MM.1S (cell line): ENCODE measurements at regions not wholly inside any gene's neighbourhood (a gene's known extent, or its start where the extent isn't known, plus 50 kb on each side); places are given as distances from the start of the nearest gene placed in this dataset.

Experiments used
- EZH2 ChIP-seq: fragments of 300-600 bp; sonication (generic); optimal IDR thresholded peaks from 2 replicates; pipeline ENCODE3; 2017; ENCODE audit warnings: low read depth, mild to moderate bottlenecking, antibody characterized with exemption, low read length, mixed read lengths
- EZH2phosphoT487 ChIP-seq: fragments of 300-600 bp; sonication (generic); IDR thresholded peaks from 2 replicates; pipeline ENCODE4 v1.6.1; 2018; ENCODE audit warnings: antibody characterized with exemption, low read length
- TF ChIP-seq, protein P1 (sequence below): fragments of 300-600 bp; sonication (generic); IDR thresholded peaks from 2 replicates; pipeline ENCODE4 v1.5.1; 2016; ENCODE audit warnings: antibody characterized with exemption, low read length, mixed read lengths

- no peak for TF ChIP-seq EZH2
- TF ChIP-seq, protein P1, sequence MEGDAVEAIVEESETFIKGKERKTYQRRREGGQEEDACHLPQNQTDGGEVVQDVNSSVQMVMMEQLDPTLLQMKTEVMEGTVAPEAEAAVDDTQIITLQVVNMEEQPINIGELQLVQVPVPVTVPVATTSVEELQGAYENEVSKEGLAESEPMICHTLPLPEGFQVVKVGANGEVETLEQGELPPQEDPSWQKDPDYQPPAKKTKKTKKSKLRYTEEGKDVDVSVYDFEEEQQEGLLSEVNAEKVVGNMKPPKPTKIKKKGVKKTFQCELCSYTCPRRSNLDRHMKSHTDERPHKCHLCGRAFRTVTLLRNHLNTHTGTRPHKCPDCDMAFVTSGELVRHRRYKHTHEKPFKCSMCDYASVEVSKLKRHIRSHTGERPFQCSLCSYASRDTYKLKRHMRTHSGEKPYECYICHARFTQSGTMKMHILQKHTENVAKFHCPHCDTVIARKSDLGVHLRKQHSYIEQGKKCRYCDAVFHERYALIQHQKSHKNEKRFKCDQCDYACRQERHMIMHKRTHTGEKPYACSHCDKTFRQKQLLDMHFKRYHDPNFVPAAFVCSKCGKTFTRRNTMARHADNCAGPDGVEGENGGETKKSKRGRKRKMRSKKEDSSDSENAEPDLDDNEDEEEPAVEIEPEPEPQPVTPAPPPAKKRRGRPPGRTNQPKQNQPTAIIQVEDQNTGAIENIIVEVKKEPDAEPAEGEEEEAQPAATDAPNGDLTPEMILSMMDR = no peak
- TF ChIP-seq EZH2phosphoT487 = no peak
Observed at GRCh38 chr1:95983831-95984230, 737.8 kb upstream of the PTBP2 start.
